ENCODE measurements at regions not wholly inside any gene's neighbourhood (a gene's known extent, or its start where the extent isn't known, plus 50 kb on each side); places are given as distances from the start of the nearest gene placed in this dataset.

DNA sequence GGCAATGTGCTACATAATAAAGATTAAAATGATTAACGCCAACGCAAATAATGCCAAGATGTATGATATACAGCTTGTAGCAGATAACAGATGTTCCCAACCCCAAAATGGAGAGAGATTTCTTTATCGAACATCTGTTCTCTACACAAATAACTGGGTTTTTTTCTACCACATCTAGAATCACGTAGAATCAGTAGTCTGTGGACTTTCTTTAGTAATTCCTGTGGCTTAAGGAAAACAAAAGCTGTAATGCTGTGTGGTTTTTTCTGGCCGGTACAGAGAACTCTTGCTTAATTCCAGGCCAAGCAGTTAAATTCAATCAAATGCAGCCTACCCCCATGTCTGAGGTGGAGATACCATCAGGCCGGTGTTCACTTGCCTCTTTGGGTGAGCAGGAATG lies 303.4 kb downstream of the FAT3 start:
- TF ChIP-seq, protein P1, sequence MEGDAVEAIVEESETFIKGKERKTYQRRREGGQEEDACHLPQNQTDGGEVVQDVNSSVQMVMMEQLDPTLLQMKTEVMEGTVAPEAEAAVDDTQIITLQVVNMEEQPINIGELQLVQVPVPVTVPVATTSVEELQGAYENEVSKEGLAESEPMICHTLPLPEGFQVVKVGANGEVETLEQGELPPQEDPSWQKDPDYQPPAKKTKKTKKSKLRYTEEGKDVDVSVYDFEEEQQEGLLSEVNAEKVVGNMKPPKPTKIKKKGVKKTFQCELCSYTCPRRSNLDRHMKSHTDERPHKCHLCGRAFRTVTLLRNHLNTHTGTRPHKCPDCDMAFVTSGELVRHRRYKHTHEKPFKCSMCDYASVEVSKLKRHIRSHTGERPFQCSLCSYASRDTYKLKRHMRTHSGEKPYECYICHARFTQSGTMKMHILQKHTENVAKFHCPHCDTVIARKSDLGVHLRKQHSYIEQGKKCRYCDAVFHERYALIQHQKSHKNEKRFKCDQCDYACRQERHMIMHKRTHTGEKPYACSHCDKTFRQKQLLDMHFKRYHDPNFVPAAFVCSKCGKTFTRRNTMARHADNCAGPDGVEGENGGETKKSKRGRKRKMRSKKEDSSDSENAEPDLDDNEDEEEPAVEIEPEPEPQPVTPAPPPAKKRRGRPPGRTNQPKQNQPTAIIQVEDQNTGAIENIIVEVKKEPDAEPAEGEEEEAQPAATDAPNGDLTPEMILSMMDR (IDR thresholded peaks at IDR 0.05), result no peak
- no peak for TF ChIP-seq POLR2A (IDR thresholded peaks at IDR 0.05)

Data from esophagus squamous epithelium (tissue), 4 donors.